Vagina (tissue), 2 donors: ENCODE measurements at regions not wholly inside any gene's neighbourhood (a gene's known extent, or its start where the extent isn't known, plus 50 kb on each side); places are given as distances from the start of the nearest gene placed in this dataset.

ENCODE experiments used
- POLR2A ChIP-seq, 2 donors: fragments of 450-650 bp; IDR thresholded peaks; one replicate each; pipeline ENCODE4 v1.6.1; 2017; ENCODE audit warnings: antibody characterized with exemption in 2 of 2, mild to moderate bottlenecking in 2 of 2, moderate library complexity in 2 of 2
- POLR2AphosphoS5 ChIP-seq, 2 donors: sonication (generic); formaldehyde crosslinking; IDR thresholded peaks; one replicate each; pipeline ENCODE4 v1.9.0; 2017; ENCODE audit warnings: antibody characterized with exemption in 2 of 2, mild to moderate bottlenecking in 2 of 2, low read depth in 1 of 2; ENCODE audit not compliant: insufficient read depth in 1 of 2
- TF ChIP-seq, protein P1 (sequence below), 3 experiments: fragments of 450-650 bp in 2 of 3; fragments of 200-600 bp in 1 of 3; sonication (generic) in 1 of 3; IDR thresholded peaks; one replicate each; pipeline ENCODE4 v1.5.1; 2017 to 2019; ENCODE audit warnings: antibody characterized with exemption in 3 of 3, mild to moderate bottlenecking in 2 of 3, moderate library complexity in 2 of 3

DNA sequence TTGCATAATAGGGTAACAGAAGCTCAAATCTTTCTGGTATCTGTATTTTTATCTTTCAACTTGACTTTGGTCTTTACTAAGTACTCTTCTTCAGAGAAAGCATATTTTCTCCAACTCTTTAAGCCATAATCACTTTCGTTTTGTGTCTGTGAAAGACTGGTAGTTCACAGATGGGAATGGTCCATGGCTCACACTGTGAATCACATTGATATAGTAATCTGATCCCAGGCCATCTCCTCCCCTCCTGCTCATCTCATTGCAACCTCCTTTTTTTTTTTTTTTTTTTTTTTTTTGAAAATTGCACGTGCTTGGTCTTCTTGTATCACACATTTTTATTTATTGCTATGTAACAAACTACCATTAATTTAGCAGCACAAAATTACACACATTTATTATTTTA, 694.5 kb upstream of the SLIT2 start:
- TF ChIP-seq, protein P1, sequence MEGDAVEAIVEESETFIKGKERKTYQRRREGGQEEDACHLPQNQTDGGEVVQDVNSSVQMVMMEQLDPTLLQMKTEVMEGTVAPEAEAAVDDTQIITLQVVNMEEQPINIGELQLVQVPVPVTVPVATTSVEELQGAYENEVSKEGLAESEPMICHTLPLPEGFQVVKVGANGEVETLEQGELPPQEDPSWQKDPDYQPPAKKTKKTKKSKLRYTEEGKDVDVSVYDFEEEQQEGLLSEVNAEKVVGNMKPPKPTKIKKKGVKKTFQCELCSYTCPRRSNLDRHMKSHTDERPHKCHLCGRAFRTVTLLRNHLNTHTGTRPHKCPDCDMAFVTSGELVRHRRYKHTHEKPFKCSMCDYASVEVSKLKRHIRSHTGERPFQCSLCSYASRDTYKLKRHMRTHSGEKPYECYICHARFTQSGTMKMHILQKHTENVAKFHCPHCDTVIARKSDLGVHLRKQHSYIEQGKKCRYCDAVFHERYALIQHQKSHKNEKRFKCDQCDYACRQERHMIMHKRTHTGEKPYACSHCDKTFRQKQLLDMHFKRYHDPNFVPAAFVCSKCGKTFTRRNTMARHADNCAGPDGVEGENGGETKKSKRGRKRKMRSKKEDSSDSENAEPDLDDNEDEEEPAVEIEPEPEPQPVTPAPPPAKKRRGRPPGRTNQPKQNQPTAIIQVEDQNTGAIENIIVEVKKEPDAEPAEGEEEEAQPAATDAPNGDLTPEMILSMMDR (IDR thresholded peaks at IDR 0.05), result no peak
- TF ChIP-seq POLR2AphosphoS5 (IDR thresholded peaks at IDR 0.05; ENCODE audit: insufficient read depth in 1 of 2, low read depth in 1 of 2) (no peak), POLR2A (IDR thresholded peaks at IDR 0.05) (no peak)
